ENCODE measurements at regions not wholly inside any gene's neighbourhood (a gene's known extent, or its start where the extent isn't known, plus 50 kb on each side); places are given as distances from the start of the nearest gene placed in this dataset.

GRCh38 chr1:191943684-191944083, 214.6 kb upstream of the RGS18 start:
- WGBS, 10 experiments, result 0 to 100% (median 75%) methylated on average over 1 of the region's 1 CpG; no CpG with 5 or more reads in 1 of the 10 experiments
- Histone ChIP-seq H3K4me1 (replicated peaks in 1 of 2) (no peaks in the 10 kb centered on the region), H3K27ac (no peak overlapping the region), H3K4me3 (no peak overlapping the region)
- ATAC-seq (replicated peaks in 6 of 8), result no peak
- in situ Hi-C loops (cut with MboI; ENCODE audit: low pct_unique_long_range_greater_than_20kb in 2 of 9, low sequenced_read_pairs in 9 of 9, unreplicated experiment in 9 of 9), result no loop called here

- no peaks in the 10 kb centered on the region for H3K4me1 ChIP-seq (replicated peaks in 1 of 2)
- WGBS, 10 experiments, result 0 to 100% (median 47%) methylated on average over 1 of the region's 1 CpG; no CpG with 5 or more reads in 3 of the 10 experiments
- in situ Hi-C loops (cut with MboI; ENCODE audit: low pct_unique_long_range_greater_than_20kb in 2 of 9, low sequenced_read_pairs in 9 of 9, unreplicated experiment in 9 of 9), result no loop called here
- ATAC-seq (replicated peaks in 6 of 8), result no peak
- H3K4me3 ChIP-seq, result no peak overlapping the region
- H3K27ac ChIP-seq, result no peak overlapping the region
Measured at GRCh38 chr1:191953526-191953925, 204.7 kb upstream of the RGS18 start.

DNA sequence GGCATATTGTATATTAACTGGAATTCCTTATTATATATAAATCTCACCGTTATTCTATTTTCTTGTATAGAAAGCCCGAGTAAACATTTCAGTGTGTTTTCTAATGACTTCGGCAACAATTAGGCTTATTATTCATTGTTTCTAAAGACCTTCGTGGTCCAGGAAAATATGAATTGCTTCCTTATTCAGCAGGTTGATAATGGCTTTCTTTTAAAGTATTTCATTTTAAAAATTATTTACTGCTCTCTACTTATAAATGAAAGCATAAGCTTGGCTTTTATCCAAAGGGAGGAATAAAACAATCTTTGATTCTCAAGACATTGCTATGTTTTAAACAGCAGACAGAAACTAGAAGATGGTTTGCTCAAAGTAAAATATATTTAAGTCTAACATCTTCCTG, 198.4 kb upstream of the RGS18 start:
- in situ Hi-C loops (cut with MboI; ENCODE audit: low pct_unique_long_range_greater_than_20kb in 2 of 9, low sequenced_read_pairs in 9 of 9, unreplicated experiment in 9 of 9), result no loop called here
- Histone ChIP-seq H3K27ac (no peak overlapping the region), H3K4me1 (replicated peaks in 1 of 2) (no peaks in the 10 kb centered on the region), H3K4me3 (no peak overlapping the region)
- WGBS, 10 experiments, result 11 to 100% (median 90%) methylated on average over 3 to 4 of the region's 4 CpGs
- no peak for ATAC-seq (replicated peaks in 6 of 8)

DNA sequence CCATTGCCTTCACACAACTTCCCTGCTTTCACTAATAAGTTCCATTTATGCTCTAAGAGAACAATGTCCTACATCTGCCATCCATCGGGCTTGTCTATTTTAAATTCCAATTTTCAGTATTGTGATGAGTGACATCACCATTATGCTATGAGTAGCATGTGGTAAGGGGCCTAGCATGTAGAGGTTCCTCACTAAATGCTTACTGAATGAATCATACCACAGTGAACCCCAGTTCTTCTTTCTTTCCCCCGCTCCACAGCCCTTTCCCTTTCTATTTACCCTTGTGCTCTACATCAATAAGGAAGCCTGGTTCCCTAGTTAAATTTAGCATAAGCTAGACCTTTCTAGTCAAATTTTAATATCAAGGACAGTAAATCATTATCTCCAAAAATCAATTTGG, 195.0 kb upstream of the RGS18 start:
- peak in 2 of 8 experiments; percentile 23 to 38 for ATAC-seq (replicated peaks in 6 of 8)
- no peak overlapping the region for H3K4me3 ChIP-seq
- in situ Hi-C loops (cut with MboI; ENCODE audit: low pct_unique_long_range_greater_than_20kb in 2 of 9, low sequenced_read_pairs in 9 of 9, unreplicated experiment in 9 of 9), result no loop called here
- WGBS, 10 experiments, result 13 to 100% (median 77%) methylated on average over 1 to 2 of the region's 2 CpGs; no CpG with 5 or more reads in 1 of the 10 experiments
- no peaks in the 10 kb centered on the region for H3K4me1 ChIP-seq (replicated peaks in 1 of 2)
- H3K27ac ChIP-seq, result no peak overlapping the region

DNA sequence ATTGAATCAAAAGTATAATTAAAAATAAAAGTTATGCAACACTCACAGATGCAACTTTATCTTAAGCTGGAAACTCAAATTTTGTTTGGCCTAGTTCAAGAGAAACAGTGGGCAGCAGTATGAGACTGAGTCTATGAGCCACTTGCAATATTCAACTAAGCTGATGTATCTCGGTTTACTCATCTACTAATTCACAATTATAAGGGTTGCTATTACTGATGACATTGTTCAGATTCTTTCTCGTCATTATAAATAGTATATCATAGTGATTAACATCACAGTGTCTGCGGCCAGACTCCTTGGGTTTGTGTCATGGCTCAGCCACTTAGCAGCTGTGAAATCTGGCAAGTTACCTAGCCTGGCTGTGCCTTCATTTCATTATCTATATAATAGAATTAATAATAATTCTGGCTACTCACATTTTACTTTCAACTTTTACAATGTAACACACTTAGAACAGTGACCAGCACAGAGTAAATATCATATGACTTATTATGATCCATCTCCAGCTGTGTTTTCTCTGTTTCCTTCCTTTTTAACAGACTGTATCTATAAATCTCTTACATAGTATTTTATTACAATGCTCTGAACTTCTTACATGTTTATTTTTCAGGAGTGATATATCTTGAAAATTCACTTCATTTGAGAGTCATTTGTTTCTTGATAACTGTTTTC, 194.3 kb upstream of the RGS18 start:
- no peak for ATAC-seq (replicated peaks in 6 of 8)
- H3K4me3 ChIP-seq, result no peak overlapping the region
- no peak overlapping the region for H3K27ac ChIP-seq
- H3K4me1 ChIP-seq (replicated peaks in 1 of 2), result no peaks in the 10 kb centered on the region
- WGBS, 10 experiments, result 6 to 90% (median 50%) methylated on average over 2 to 3 of the region's 3 CpGs; no CpG with 5 or more reads in 1 of the 10 experiments
- in situ Hi-C loops (cut with MboI; ENCODE audit: low pct_unique_long_range_greater_than_20kb in 2 of 9, low sequenced_read_pairs in 9 of 9, unreplicated experiment in 9 of 9), result no loop called here

- Histone ChIP-seq H3K4me3 (no peak overlapping the region), H3K27ac (no peak overlapping the region), H3K4me1 (replicated peaks in 1 of 2) (no peaks in the 10 kb centered on the region)
- WGBS, 10 experiments, result 0 to 92% (median 71%) methylated on average over 2 to 5 of the region's 5 CpGs; no CpG with 5 or more reads in 1 of the 10 experiments
- ATAC-seq (replicated peaks in 6 of 8), result peak in 3 of 8 experiments; percentile 83 to 89 (median 86)
- in situ Hi-C loops (cut with MboI; ENCODE audit: low pct_unique_long_range_greater_than_20kb in 2 of 9, low sequenced_read_pairs in 9 of 9, unreplicated experiment in 9 of 9), result no loop called here
Measured at GRCh38 chr1:191969290-191969689, 189.0 kb upstream of the RGS18 start.

GRCh38 chr1:191970116-191970515, 188.1 kb upstream of the RGS18 start:
- in situ Hi-C loops (cut with MboI; ENCODE audit: low pct_unique_long_range_greater_than_20kb in 2 of 9, low sequenced_read_pairs in 9 of 9, unreplicated experiment in 9 of 9), result no loop called here
- no peak for ATAC-seq (replicated peaks in 6 of 8)
- WGBS, 10 experiments, result 13 to 100% (median 90%) methylated on average over 1 of the region's 1 CpG; no CpG with 5 or more reads in 1 of the 10 experiments
- no peaks in the 10 kb centered on the region for H3K4me1 ChIP-seq (replicated peaks in 1 of 2)
- no peak overlapping the region for H3K27ac ChIP-seq
- no peak overlapping the region for H3K4me3 ChIP-seq

GRCh38 chr1:191971447-191971846, 186.8 kb upstream of the RGS18 start:
- no peak overlapping the region for H3K27ac ChIP-seq
- in situ Hi-C loops (cut with MboI; ENCODE audit: low pct_unique_long_range_greater_than_20kb in 2 of 9, low sequenced_read_pairs in 9 of 9, unreplicated experiment in 9 of 9), result no loop called here
- ATAC-seq (replicated peaks in 6 of 8), result no peak
- H3K4me1 ChIP-seq (replicated peaks in 1 of 2), result no peaks in the 10 kb centered on the region
- H3K4me3 ChIP-seq, result no peak overlapping the region
- WGBS, 10 experiments, result 63 to 100% (median 91%) methylated on average over 1 to 3 of the region's 3 CpGs

DNA sequence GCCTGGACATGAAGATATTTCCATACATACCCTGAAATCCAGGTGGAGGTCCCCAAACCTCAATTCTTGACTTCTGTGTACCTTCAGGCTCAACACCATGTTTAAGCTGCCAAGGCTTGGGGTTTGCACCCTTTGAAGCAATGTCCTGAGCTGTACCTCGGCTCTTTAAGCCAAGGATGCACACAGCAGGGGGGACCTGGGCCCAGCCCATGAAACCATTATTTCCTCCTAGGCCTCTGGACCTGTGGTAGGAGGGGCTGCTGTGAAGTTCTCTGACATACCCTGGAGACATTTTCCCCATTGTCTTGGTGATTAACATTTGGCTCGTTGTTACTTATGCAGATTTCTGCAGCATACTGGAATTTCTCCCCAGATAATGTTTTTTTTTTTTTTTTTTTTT, 184.3 kb upstream of the RGS18 start:
- 0 to 100% (median 46%) methylated on average over 1 to 2 of the region's 2 CpGs for WGBS, 10 experiments
- Histone ChIP-seq H3K4me3 (no peak overlapping the region), H3K4me1 (replicated peaks in 1 of 2) (no peaks in the 10 kb centered on the region), H3K27ac (no peak overlapping the region)
- in situ Hi-C loops (cut with MboI; ENCODE audit: low pct_unique_long_range_greater_than_20kb in 2 of 9, low sequenced_read_pairs in 9 of 9, unreplicated experiment in 9 of 9), result no loop called here
- ATAC-seq (replicated peaks in 6 of 8), result no peak

DNA sequence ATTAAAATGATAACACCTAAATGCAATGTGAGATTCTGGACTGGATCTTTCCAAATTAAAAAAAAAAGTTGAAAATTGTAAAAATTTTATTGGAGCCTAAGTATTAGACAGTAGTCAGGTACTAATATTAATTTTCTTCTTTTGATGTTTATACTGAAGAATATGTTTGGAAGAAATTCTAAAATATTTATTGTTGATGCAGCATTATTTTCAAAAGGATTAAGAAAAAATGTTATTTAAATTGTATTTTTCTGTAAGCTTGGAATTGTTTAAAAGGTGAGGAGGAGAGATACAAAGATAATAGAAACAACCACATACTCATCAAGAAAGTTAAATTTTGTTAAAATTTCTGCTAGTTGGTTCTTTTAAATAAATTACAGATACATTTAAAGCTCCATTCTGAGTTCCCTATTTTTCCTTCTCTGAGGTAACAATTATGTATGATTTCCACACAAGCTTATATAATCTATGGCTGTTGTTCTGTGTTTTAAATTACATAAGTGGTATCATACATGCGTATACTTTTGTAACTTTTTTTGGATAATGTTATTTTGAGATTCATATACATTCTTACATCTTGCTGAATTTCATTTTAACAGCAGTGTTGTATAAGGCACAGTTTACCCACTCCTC, 180.3 kb upstream of the RGS18 start:
- 25 to 100% (median 89%) methylated on average over 1 of the region's 1 CpG for WGBS, 10 experiments
- Histone ChIP-seq H3K4me3 (no peak overlapping the region), H3K27ac (no peak overlapping the region), H3K4me1 (replicated peaks in 1 of 2) (no peaks in the 10 kb centered on the region)
- in situ Hi-C loops (cut with MboI; ENCODE audit: low pct_unique_long_range_greater_than_20kb in 2 of 9, low sequenced_read_pairs in 9 of 9, unreplicated experiment in 9 of 9), result loop anchor here in 1 of 9 experiments (25.0 kb wide), 1 partner anchor 459 kb away; no protein-coding TSS in a partner anchor
- no peak for ATAC-seq (replicated peaks in 6 of 8)

DNA sequence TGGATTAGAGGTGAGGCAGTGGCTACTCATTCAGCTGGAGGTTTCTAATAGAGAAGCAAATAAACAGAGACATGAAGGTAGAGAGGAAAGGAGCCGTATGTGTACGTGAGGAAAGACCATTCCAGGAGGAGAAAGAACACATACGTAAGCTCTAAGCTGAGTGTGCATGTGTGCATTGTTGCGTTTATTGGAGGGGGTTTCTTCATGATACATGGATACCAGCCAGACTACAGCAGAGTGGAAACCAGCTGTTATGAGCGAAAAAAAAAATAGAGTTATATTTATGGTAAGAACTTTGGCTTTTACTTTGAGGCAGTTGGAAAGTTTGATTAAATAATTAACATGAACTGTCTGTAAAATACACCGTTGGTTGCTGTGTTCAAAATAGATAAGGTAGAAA, 173.4 kb upstream of the RGS18 start:
- no peak overlapping the region for H3K27ac ChIP-seq
- WGBS, 10 experiments, result 4 to 100% (median 88%) methylated on average over 3 to 6 of the region's 6 CpGs
- in situ Hi-C loops (cut with MboI; ENCODE audit: low pct_unique_long_range_greater_than_20kb in 2 of 9, low sequenced_read_pairs in 9 of 9, unreplicated experiment in 9 of 9), result loop anchor here in 1 of 9 experiments (25.0 kb wide), 1 partner anchor 452 kb away; no protein-coding TSS in a partner anchor
- H3K4me1 ChIP-seq (replicated peaks in 1 of 2), result no peaks in the 10 kb centered on the region
- H3K4me3 ChIP-seq, result no peak overlapping the region
- no peak for ATAC-seq (replicated peaks in 6 of 8)

GRCh38 chr1:191992118-191992517, 166.1 kb upstream of the RGS18 start:
- in situ Hi-C loops (cut with MboI; ENCODE audit: low pct_unique_long_range_greater_than_20kb in 2 of 9, low sequenced_read_pairs in 9 of 9, unreplicated experiment in 9 of 9), result loop anchor here in 1 of 9 experiments (25.0 kb wide), 1 partner anchor 445 kb away; no protein-coding TSS in a partner anchor
- ATAC-seq (replicated peaks in 6 of 8), result peak in 3 of 8 experiments; percentile 60 to 94 (median 87)
- Histone ChIP-seq H3K27ac (no peak overlapping the region), H3K4me1 (replicated peaks in 1 of 2) (no peaks in the 10 kb centered on the region), H3K4me3 (no peak overlapping the region)

DNA sequence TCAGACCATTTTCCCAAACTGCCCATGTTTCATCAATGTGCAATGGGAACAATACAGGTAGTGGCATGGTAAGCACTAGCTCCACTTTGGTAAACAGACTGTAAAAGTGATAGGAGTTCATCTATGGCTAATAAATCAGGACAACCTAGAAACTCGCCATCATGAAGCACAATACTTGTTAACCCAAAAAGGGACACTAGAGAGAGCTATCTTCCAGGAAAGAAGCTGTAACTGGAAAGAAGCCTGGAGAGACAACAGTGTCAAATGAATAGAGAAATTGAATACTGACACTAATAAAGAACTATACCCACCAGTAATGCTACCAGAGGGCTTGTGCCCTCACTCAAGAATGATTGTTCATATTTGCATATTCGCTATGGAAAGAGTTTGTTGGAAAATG, 164.7 kb upstream of the RGS18 start:
- in situ Hi-C loops (cut with MboI; ENCODE audit: low pct_unique_long_range_greater_than_20kb in 2 of 9, low sequenced_read_pairs in 9 of 9, unreplicated experiment in 9 of 9), result loop anchor here in 1 of 9 experiments (25.0 kb wide), 1 partner anchor 444 kb away; no protein-coding TSS in a partner anchor
- WGBS, 10 experiments, result 0 to 100% (median 69%) methylated on average over 1 to 2 of the region's 2 CpGs
- Histone ChIP-seq H3K4me3 (no peak overlapping the region), H3K27ac (no peak overlapping the region), H3K4me1 (replicated peaks in 1 of 2) (no peaks in the 10 kb centered on the region)
- peak in 3 of 8 experiments; percentile 62 to 81 (median 65) for ATAC-seq (replicated peaks in 6 of 8)
